HEK293 (cell line): ENCODE measurements at regions not wholly inside any gene's neighbourhood (a gene's known extent, or its start where the extent isn't known, plus 50 kb on each side); places are given as distances from the start of the nearest gene placed in this dataset.
"Not testable (repeated sequence)": the region's sequence is repeated elsewhere in the genome, so short reads cannot be mapped to it uniquely, and the experiment has no call there.

ENCODE experiments used
- CTCF ChIA-PET: fragments of 350-600 bp; formaldehyde crosslinking; extraction: SDS; loops from one replicate; lab custom pipeline; 2021; ENCODE audit warnings: antibody characterized with exemption; lab: Yijun Ruan, JAX
- POLR2A ChIA-PET: fragments of 300-600 bp; formaldehyde crosslinking; extraction: SDS; loops from one replicate; lab custom pipeline; 2020; ENCODE audit warnings: antibody characterized with exemption, inconsistent platforms; lab: Yijun Ruan, JAX
- H3K27ac ChIP-seq: fragments of 200-500 bp; sonication (Bioruptor generic); 2 replicates; pipeline ENCODE4 v1.5.1; 2014; ENCODE audit warnings: low read depth, low read length, control low read depth, inconsistent platforms; ENCODE audit errors: extremely low read depth
- H3K36me3 ChIP-seq, 2 experiments: fragments of 200-500 bp in 1 of 2; sonication (Bioruptor generic) in 1 of 2; 1 replicate in 1 of 2; 2 replicates in 1 of 2; pipeline ENCODE4 v1.5.1; 2014 to 2017; ENCODE audit warnings: inconsistent platforms in 2 of 2, low read length in 2 of 2; ENCODE audit not compliant: control insufficient read depth in 2 of 2, insufficient read depth in 1 of 2
- H3K4me1 ChIP-seq: fragments of 200-500 bp; sonication (Bioruptor generic); 2 replicates; pipeline ENCODE4 v1.5.1; 2014; ENCODE audit warnings: mild to moderate bottlenecking, low read length, inconsistent platforms; ENCODE audit not compliant: control insufficient read depth, insufficient read depth
- H3K4me3 ChIP-seq: 2 replicates; pipeline ENCODE4 v1.5.1; 2011; ENCODE audit warnings: low read depth, mild to moderate bottlenecking, control low read depth, low read length, moderate library complexity
- H3K9me3 ChIP-seq: fragments of 200-500 bp; sonication (Bioruptor generic); 2 replicates; pipeline ENCODE4 v1.5.1; 2014; ENCODE audit warnings: low read depth, low read length, inconsistent platforms; ENCODE audit not compliant: control insufficient read depth, insufficient read depth
- ATF2 ChIP-seq: fragments of 450-650 bp; formaldehyde crosslinking; IDR thresholded peaks from 2 replicates; pipeline ENCODE4 v1.5.1; 2016; ENCODE audit warnings: missing biosample characterization, missing genetic modification characterization, low read depth
- GLIS2 ChIP-seq: fragments of 450-650 bp; formaldehyde crosslinking; IDR thresholded peaks from 2 replicates; pipeline ENCODE4 v1.5.1; 2016; ENCODE audit warnings: missing biosample characterization, missing genetic modification characterization
- TSHZ1 ChIP-seq: fragments of 450-650 bp; formaldehyde crosslinking; IDR thresholded peaks from 2 replicates; pipeline ENCODE4 v1.5.1; 2016; ENCODE audit warnings: missing biosample characterization, missing genetic modification characterization, borderline replicate concordance
- ZNF292 ChIP-seq: fragments of 450-650 bp; formaldehyde crosslinking; IDR thresholded peaks from 2 replicates; pipeline ENCODE4 v1.5.1; 2016; ENCODE audit warnings: low read depth, missing biosample characterization, missing genetic modification characterization, borderline replicate concordance
- ZNF549 ChIP-seq: fragments of 450-650 bp; IDR thresholded peaks from 2 replicates; pipeline ENCODE4 v1.5.1; 2018; ENCODE audit warnings: missing biosample characterization, missing genetic modification characterization, mild to moderate bottlenecking, inconsistent platforms, moderate library complexity
- ZNF76 ChIP-seq: fragments of 450-650 bp; formaldehyde crosslinking; IDR thresholded peaks from 2 replicates; pipeline ENCODE4; 2016; ENCODE audit warnings: low read depth, missing biosample characterization, missing genetic modification characterization, borderline replicate concordance
- ZNF768 ChIP-seq: fragments of 450-650 bp; formaldehyde crosslinking; IDR thresholded peaks from 2 replicates; pipeline ENCODE4 v1.5.1; 2018; ENCODE audit warnings: missing biosample characterization, mild to moderate bottlenecking, missing genetic modification characterization

GRCh38 chr3:152770296-152770695, 64.6 kb upstream of the P2RY1 start (continued):
- TF ChIP-seq TSHZ1 (tag by site-specific recombination) (no peak), ZNF76 (tag by site-specific recombination) (no peak), ZNF549 (tag by site-specific recombination) (no peak)

GRCh38 chr3:152771120-152771519, 63.8 kb upstream of the P2RY1 start:
- no peaks in the 10 kb centered on the region for H3K4me1 ChIP-seq
- ChIA-PET POLR2A (no interaction called here), CTCF (no interaction called here)
- no peak overlapping the region for H3K27ac ChIP-seq
- no peak overlapping the region for H3K4me3 ChIP-seq
- H3K36me3 ChIP-seq = no peaks in the 10 kb centered on the region
- peak; percentile 70 for TF ChIP-seq ATF2
- TF ChIP-seq ZNF768 (tag by site-specific recombination) = no peak
- no peaks in the 10 kb centered on the region for H3K9me3 ChIP-seq

GRCh38 chr3:152772674-152773225, 62.2 kb upstream of the P2RY1 start:
- Histone ChIP-seq H3K4me1 (no peaks in the 10 kb centered on the region), H3K4me3 (no peak overlapping the region), H3K27ac (no peak overlapping the region), H3K36me3 (no peaks in the 10 kb centered on the region), H3K9me3 (no peaks in the 10 kb centered on the region)
- CTCF ChIA-PET = no interaction called here
- no peak for TF ChIP-seq GLIS2 (tag by site-specific recombination)
- POLR2A ChIA-PET = no interaction called here

GRCh38 chr3:152773633-152774032, 61.3 kb upstream of the P2RY1 start:
- no peaks in the 10 kb centered on the region for H3K9me3 ChIP-seq
- TF ChIP-seq TSHZ1 (tag by site-specific recombination) (no peak), ZNF292 (tag by site-specific recombination) (no peak)
- TF ChIP-seq, all 188 proteins: peak for 0
- no peaks in the 10 kb centered on the region for H3K4me1 ChIP-seq
- no peaks in the 10 kb centered on the region for H3K36me3 ChIP-seq
- POLR2A ChIA-PET = no interaction called here
- no peak overlapping the region for H3K4me3 ChIP-seq
- CTCF ChIA-PET = no interaction called here
- no peak overlapping the region for H3K27ac ChIP-seq

GRCh38 chr3:152774230-152774629, 60.7 kb upstream of the P2RY1 start:
- H3K27ac ChIP-seq, CTCF ChIA-PET, H3K4me1 ChIP-seq, POLR2A ChIA-PET, H3K4me3 ChIP-seq, H3K9me3 ChIP-seq, H3K36me3 ChIP-seq: not testable (repeated sequence)
